ENCODE measurements at regions not wholly inside any gene's neighbourhood (a gene's known extent, or its start where the extent isn't known, plus 50 kb on each side); places are given as distances from the start of the nearest gene placed in this dataset.

DNA sequence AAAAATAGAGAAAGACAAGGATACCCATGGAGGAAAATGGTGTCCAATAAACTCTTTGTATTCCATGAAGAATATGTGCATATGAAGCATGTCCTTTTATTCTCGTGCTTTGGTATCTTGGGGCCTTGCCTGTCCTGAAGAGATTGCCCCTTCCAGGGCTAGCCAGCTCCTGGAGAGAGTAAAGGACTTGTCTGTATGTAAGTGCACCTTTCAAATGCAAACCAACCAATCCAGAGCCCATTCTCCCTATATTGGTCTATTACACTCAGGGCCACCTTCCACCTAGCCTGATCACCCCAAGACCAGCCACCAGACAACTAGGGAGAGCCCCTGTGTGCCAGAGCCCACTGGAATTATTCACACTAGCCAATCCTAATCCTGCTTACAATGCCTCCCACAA, 221.6 kb downstream of the CD83 start:
- no peak for DNase-seq

DNA sequence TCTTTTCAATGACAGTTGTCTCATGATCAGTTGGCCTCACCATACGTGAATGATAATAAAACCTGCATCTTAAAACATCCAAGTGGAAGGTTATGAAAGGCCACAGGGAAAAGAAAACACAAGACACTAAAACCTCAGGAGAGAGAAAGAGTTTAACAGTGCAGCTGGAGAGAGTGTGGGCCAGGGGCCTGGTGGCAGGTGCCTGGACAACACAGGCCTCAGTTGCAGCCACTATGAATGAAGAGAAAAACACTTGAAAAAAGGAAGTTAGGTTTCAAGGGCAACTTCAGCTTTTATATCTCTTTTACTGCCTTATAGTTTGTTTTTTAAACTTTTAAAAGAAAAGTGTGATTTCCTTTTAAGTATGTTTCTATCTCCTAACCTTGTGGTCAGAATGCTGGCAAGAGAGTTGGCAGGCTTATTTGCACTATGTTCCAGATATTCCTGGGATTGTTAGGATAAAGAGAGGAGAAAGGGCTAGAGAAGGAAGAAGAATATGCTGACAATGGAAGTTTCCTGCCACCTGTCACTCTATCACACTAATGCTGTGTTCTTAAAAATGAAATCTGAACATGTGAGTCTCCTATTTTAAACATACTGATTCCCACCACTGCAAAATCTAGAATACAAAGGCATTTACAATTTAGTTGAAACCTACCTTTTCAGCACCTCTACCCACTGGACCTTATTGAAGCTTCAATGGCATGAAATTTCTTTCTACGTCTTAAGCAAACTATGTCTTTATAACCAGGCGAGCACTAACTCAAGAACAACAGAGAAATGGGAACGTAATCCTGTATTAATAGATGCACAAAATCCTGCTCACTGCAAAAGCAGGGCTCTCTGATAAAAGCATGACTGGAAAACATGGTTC, 222.4 kb downstream of the CD83 start:
- DNase-seq: no peak

DNA sequence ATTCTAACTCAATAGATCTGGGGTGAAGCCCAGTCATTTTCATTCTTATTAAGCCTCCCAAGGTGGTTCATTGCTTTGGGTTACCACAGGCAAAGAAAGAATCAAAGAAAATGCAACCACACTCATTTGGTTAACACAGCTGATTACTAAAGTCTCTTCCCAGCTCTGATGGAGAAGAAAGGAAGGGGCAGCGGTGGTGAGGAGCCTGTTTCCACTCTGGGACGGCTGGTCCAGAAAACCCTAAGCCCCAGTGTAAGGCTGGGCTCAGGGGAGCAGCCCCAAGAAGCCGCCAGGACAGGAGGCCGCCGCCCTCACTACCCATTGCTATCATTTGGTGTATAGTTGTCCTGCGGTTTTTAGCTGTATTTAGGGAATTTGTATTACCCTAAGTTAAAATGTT, 226.9 kb downstream of the CD83 start:
- DNase-seq: no peak

DNA sequence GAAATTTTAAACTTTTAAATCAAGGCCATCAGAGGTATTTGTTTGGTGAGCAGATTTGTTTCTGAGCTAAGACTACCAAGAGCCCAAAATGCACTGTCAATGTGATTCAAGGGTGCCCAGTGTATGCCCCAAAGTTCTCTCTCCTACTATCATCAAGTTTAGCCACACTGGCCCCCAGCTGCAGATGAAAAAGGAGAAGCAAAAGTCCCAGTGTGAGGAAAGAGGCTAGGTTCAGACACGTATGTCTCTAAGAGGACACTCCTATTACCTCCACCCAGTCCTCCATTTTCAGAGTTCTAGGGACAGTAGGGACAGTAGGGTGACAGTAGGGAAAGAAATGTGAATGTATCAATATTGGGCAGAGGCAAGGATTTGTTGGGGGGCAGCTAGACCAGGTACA, 230.8 kb downstream of the CD83 start:
- DNase-seq: no peak

DNA sequence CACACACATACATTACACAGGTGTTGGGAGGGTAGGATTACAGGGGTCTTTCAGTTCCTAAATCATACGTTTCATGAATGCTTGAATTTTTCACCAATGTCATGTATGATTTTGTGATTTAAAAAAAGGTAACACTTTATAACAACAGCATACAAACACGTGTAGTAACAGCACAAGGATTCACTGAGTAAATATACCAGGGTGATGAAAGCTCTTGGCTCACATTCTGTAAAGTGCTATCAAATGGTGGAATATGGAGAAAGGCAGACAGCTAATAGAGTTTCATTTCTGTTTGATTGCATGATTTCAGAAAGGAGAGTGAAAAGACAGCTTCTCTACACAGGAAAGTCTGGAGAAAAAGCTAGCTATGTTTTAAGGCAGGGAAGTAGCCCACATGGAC, 231.9 kb downstream of the CD83 start:
- no peak for DNase-seq

DNA sequence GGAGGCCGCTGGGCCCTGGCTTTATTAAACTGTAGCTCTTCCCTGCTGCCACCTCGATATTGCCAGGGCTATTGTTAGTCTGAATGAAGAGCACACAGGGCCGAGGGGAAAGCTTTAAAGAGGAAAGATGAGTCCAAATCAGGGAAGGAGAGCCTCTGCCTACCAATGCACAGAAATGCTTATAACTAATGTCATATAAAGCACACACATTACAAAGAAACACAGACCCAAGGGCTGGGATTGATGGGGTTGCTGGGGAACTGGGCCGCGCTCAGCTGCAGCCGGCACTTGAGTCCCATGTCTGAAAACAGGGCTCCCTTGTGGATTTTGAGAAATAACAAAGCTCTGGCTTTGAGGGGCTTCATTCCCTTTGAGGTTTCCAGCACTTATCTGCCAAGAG, 232.6 kb downstream of the CD83 start:
- DNase-seq: no peak

DNA sequence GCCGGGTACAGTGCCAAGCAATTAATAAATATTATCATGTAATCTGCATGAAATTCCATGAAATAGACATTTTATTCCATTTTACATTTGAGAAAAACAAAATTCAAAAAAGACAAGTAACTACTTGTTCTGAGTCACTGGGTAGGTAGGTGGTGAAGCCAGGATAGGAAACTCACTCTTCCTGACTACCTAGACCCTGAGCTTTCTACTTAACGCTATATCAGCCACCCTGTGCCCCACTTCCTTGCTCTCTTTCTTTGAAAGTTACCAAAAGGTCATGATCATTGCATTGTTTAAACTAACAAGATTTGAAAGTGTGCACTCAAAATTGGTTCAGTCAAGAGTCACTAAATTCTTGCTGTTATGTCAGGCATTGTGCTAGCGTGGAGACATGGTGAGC, 235.7 kb downstream of the CD83 start:
- no peak for DNase-seq

DNA sequence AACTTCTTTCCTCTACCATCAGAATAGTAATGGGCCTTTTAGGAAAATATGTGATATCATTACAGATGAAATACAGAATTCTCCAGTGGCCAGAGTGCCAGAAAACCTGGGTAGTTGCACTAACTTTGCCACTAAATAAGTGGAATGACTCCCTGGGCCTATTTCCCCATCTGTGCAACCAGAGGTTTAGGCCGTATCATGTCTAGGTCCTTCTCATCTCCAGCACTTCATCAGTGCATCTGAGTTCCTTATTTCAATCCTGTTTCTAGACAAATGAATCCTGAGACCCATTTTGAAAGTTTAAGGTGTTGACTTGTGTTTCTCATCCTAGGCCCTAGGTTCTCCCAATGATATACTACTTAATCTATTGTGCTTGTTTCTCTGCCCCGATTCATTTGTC, 236.2 kb downstream of the CD83 start:
- no peak for DNase-seq

- DNase-seq: no peak
Measured at GRCh38 chr6:14354919-14355572, 237.5 kb downstream of the CD83 start.

DNA sequence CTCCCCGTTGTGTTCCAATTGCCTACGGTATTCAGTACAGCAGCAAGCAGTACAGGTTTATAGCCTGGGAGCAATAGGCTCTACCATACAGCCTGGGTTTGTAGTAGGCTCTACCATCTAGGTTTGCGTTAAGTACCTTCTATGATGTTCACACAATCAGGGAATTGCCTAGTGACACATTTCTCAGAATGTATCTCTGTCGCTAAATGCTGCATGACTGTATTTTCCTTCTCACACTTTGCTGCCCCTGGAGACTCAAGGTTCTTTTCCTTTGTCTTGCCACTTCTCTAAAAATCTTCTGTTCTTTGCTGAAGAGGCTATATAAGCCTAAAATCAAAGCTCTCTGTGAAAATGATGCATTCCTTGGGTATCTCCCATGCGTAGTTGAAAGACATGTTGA, 241.9 kb downstream of the CD83 start:
- no peak for DNase-seq

DNA sequence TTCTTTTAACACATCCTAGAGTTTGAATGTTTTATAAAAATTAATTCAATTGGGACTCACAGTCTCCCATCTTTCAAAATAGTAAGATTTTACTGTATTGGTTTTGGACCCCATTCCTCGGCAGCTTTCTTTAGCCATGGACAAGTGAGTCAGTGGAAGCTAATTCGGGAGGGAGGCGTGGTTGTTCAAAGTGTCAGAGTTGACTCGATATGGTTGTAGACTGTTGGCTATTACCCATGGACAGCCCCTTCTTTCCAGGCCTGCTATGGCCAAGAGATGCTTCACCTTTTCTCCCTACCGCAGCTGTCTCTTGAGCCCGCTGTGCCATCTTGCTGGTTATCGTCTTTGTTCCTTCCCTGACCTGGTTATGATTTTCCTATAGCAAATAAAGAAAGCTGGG, 243.0 kb downstream of the CD83 start:
- no peak for DNase-seq

GRCh38 chr6:14361297-14361696, 243.7 kb downstream of the CD83 start:
- DNase-seq: no peak

- DNase-seq: no peak
Measured at GRCh38 chr6:14361956-14362587, 244.5 kb downstream of the CD83 start.

- no peak for DNase-seq
Measured at GRCh38 chr6:14364370-14364769, 246.8 kb downstream of the CD83 start.

DNA sequence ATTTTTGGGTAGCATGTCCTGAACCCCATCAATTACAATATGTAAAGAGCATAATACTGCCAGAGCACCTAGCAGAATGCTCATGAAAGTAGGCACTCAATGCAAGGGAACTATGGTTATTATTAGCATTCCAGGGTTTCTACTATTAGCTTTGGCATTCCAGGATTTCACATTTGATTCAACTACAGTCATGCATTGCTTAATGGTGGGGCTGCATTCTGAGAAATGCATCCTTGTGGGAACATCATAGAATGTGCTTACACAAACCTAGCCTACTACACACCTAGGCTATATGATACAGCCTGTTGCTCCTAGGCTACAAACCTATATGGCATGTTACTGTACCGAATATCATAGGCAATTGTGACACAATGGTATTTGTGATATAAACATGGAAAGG, 247.8 kb downstream of the CD83 start:
- DNase-seq: no peak

DNA sequence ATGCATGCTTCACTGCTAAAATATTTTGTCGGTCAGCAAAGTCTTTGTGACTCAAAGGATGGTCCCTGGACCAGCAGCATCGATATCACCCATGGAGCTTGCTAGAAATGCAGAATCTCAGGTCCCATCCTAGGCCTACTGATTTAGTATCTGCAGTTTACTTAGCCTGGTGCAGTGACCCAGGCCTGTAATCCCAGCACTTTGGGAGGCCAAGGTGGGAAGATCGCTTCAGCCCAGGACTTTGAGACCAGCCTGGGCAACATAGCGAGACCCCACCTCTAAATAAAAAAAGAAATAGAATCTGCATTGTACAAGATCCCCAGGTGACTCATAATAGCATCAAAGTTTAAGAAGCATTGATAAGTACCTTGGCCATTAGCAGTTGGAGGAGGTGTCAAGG, 248.7 kb downstream of the CD83 start:
- DNase-seq: no peak

DNA sequence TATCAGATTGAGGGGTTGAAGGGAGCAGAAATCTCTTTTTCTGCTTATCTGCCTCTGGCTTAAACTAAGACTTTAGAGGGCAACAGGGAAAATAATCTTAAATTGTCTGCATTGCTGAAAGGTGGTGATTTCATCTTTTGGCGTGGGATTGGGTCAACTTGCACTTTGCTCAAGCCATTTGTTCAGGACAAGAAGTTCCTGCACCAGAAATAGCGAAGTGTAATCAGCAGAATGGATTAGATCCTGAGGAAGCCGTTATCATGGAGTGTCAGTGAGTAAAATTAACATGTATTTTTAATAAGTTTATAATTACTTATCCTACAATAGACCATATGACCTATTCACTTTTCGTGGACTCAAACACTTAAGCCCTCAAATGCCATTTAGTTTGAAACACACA, 249.3 kb downstream of the CD83 start:
- DNase-seq: no peak

GRCh38 chr6:14367296-14367695, 249.7 kb downstream of the CD83 start:
- DNase-seq: no peak

- DNase-seq: no peak
Measured at GRCh38 chr6:14369717-14370116, 252.1 kb downstream of the CD83 start.

DNA sequence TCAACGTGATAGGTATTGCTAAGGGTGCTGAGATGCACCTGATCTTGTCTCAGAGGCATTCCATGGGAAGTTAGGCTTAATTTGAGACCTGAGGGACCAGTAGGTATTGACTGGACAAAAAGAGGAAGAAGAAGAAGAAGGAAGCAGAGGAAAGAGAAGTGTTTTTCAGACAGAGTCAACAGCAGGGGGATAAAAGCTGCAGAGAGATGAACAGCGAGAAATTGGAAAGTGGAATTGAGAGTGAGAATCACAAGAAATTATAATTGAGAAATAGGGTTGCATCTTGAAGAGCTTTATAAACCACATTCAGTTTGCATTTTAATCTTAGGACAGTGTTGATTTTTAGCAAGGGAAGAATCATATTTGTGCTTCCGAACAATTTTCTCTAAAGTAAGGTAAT, 254.0 kb downstream of the CD83 start:
- no peak for DNase-seq

- no peak for DNase-seq
Measured at GRCh38 chr6:14372734-14373489, 255.3 kb downstream of the CD83 start.

DNA sequence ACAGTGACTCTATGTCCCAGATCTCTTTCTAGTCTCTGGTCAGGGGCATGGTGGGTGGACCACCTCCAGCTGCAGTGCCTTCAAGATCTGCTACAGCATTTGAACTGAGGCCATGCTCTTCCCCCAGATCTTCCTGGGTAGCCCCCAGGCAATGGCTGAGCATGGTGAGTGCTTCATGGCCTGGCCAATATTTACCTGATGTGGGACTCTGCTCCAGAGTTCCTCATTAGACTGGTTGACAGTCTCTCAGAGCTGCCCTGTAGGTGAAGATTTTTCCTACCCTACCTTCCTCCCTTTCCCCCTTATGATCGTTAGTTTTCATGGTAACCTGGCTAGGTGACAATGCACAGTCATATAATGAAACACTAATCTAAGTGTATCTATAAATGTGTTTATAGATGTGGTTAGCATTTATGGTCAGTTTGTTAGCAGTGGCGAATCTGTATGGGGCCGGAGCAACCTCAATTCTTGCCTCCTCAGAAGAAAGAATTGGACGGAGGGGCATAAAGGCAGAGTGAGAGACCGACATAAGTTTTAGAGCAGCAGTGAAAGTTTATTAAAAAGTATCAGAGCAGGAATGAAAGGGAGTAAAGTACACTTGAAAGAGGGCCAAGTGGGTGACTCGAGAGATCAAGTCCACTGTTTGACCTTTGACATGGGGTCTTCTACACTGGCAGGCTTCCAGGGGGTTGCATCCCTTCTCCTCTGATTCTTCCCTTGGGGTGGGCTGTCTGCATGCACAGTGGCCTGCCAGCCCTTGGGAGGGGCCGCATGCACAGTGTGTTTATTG, 256.3 kb downstream of the CD83 start:
- no peak for DNase-seq

DNA sequence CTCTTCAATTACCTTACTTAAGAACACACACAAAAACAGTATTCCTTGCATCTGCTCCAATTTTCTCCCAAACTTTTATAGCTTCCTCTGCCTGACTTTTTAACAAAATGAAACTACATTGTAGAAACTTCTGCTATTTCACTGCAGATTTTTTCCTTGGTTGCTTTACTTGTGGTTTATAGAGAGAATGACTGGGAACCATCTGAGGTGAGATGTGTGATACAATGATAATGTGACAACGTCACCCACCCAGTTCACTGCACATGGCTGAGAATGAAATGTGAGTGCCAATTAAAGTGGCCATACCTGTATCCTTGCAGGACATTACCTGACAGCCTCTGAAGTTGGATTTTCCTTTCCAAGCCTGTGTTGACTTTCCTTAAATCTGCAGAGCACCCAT, 258.4 kb downstream of the CD83 start:
- no peak for DNase-seq
